Activated naive CD4-positive, alpha-beta T cell treated with anti-CD3 and anti-CD28 coated beads for 36 hours (primary cell): ENCODE measurements at regions not wholly inside any gene's neighbourhood (a gene's known extent, or its start where the extent isn't known, plus 50 kb on each side); places are given as distances from the start of the nearest gene placed in this dataset.

Experiments
- CTCF ChIA-PET: fragments of 350-600 bp; sonication (Branson Sonifier 250); formaldehyde crosslinking; loops from one replicate; lab custom pipeline; 2021; ENCODE audit warnings: antibody characterized with exemption; lab: Charles Lee
- DNase-seq: peaks from one replicate; pipeline ENCODE4 v3.0.0-alpha.2; 2020
- H3K27ac Mint-ChIP-seq: one replicate; pipeline ENCODE4 v1.8.0; 2021; ENCODE audit warnings: mild to moderate bottlenecking, mixed read lengths
- H3K27me3 Mint-ChIP-seq: one replicate; pipeline ENCODE4 v1.8.0; 2021; ENCODE audit warnings: low read depth, mixed read lengths
- H3K36me3 Mint-ChIP-seq: one replicate; pipeline ENCODE4 v1.8.0; 2021; ENCODE audit warnings: low read depth, mixed read lengths
- H3K4me1 Mint-ChIP-seq: one replicate; pipeline ENCODE4 v1.8.0; 2021; ENCODE audit warnings: low read depth, mixed read lengths
- H3K4me3 Mint-ChIP-seq: one replicate; pipeline ENCODE4 v1.8.0; 2021; ENCODE audit warnings: mild to moderate bottlenecking, moderate library complexity, mixed read lengths
- H3K9me3 Mint-ChIP-seq: one replicate; pipeline ENCODE4 v1.8.0; 2021; ENCODE audit warnings: mixed read lengths
- intact Hi-C: fragments of 100-400 bp; cut with micrococcal nuclease; formaldehyde crosslinking; loops from one replicate; pipeline ENCODE4 v1.15.1; 2023

GRCh38 chr9:1794547-1795270 lies 220.4 kb upstream of the SMARCA2 start:
- Mint-ChIP-seq H3K4me3 (no peak overlapping the region), H3K36me3 (no peaks in the 10 kb centered on the region), H3K27ac (no peak overlapping the region), H3K4me1 (no peaks in the 10 kb centered on the region), H3K27me3 (peaks cover 7% of the 10 kb centered on the region), H3K9me3 (no peaks in the 10 kb centered on the region)
- no peak for DNase-seq
- CTCF ChIA-PET = no interaction called here
- intact Hi-C loops = no loop called here

DNA sequence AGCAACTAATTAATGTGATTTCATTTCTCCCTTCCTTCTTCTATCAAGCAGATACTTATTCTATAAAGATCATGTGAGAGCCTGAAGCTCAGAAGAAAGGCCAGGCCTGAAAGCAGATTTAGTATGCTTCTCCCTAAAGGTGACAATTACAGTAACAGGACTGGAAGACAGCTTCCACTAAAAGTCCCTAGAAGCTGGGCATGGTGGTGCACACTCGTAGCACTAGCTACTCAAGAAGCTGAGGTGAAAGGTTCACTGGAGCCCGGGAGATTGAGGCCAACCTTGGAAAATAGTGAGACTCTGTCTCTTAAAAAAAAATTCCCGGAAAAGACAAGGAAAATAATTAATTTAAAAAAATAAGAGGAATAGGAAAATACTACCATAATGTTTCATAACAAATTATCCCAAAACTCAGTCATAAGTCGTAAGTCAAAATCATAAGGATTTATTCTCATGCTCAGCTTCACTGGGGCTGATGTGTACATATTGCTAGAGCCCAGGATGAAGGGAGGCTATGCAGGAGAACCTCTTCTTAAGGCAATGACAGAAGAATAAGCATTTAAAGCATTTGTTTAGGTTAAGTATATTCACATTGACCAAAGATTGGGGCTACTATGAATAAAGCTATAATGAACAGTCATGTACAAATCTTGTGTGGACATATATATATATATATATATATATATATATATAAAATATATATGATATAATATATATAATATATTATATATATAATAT lies 210.8 kb upstream of the SMARCA2 start:
- no peak for DNase-seq
- Mint-ChIP-seq H3K27ac (no peak overlapping the region), H3K36me3 (no peaks in the 10 kb centered on the region), H3K4me3 (no peak overlapping the region), H3K27me3 (peaks cover 4% of the 10 kb centered on the region), H3K4me1 (no peaks in the 10 kb centered on the region), H3K9me3 (peaks cover 3% of the 10 kb centered on the region)
- intact Hi-C loops = no loop called here
- CTCF ChIA-PET = no interaction called here

DNA sequence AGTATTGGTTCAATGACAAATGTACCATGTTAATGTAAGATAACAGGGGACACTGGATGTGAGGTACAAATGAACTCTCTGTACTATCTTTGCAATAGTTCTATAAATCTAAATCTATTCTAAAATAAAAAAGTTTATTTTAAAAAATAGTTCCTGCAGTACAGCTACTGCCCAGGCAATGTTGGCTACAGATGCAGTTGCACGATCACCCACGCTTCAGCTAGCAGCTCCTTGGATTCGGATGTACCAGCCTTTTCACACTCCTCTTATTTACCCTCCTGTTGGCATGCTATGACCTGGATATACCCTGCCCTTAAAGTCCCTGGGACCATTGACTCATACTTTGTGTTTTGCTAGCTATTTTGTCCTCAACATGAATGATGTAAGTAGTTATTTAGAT lies 185.4 kb upstream of the SMARCA2 start:
- H3K27ac Mint-ChIP-seq = no peak overlapping the region
- DNase-seq = no peak
- no peaks in the 10 kb centered on the region for H3K9me3 Mint-ChIP-seq
- CTCF ChIA-PET = no interaction called here
- peaks cover 15% of the 10 kb centered on the region for H3K27me3 Mint-ChIP-seq
- no peak overlapping the region for H3K4me3 Mint-ChIP-seq
- no peaks in the 10 kb centered on the region for H3K4me1 Mint-ChIP-seq
- no peaks in the 10 kb centered on the region for H3K36me3 Mint-ChIP-seq
- intact Hi-C loops = loop anchor here (10.0 kb wide), 1 partner anchor 105 kb away; no protein-coding TSS in a partner anchor

DNA sequence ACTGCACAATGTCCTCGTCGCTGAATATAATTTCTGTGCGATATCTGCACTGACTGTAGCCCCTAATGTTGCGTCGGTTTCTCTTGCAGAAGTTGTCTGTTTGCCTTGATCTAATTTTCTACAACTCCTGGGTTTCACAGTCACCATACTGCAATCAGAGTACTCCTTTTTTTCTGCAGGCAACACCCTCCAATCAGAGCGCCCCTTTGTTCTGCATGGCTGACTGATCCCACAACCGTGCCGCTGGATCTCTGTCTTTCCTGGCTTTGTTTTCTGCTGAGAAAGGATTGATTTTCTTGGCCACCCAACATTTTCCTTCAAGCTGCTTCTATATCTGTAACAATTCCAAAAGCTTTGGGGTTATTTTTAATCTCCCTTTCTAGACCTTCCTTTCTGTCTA lies 182.2 kb upstream of the SMARCA2 start:
- DNase-seq = no peak
- CTCF ChIA-PET = no interaction called here
- Mint-ChIP-seq H3K36me3 (no peaks in the 10 kb centered on the region), H3K4me1 (no peaks in the 10 kb centered on the region), H3K9me3 (no peaks in the 10 kb centered on the region), H3K27me3 (peaks cover 4% of the 10 kb centered on the region), H3K4me3 (no peak overlapping the region), H3K27ac (no peak overlapping the region)
- intact Hi-C loops = loop anchor here (10.0 kb wide), 1 partner anchor 108 kb away; no protein-coding TSS in a partner anchor

DNA sequence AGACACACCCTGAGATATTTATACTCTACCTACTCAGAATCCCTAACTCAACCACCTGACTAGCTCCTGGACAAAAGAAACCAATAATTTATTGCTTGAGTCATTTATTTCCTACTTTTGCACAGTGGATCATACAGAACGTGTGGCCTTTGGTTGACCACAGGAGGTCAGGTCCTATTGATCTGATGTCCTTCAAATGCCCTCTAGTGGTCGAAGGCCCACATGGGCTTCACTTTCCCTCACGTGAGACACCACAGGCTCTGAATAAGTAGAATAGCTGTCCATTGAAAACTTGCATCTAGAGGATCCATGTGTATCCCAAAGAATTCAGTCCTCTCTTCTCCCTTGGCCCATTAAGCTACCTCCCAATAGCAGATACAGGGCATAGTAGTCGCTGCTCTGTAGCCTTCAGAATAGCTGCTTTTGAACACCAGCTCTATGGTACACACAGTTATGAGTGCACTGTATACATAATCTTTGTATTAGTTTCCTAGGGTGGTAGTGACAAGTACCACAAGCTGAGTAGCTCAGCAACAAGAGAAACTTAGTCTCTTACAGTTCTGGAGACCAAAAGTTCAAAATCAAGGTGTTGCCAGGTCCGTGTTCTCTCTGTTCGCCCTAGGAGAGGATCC lies 177.6 kb upstream of the SMARCA2 start:
- peak; percentile 37 for DNase-seq
- H3K27me3 Mint-ChIP-seq = peaks cover 6% of the 10 kb centered on the region
- H3K36me3 Mint-ChIP-seq = no peaks in the 10 kb centered on the region
- CTCF ChIA-PET = interaction anchor here (0.6 to 3.0 kb wide), 13 partner anchors 9 to 254 kb away, joined by 3 to 13 read pairs (median 4); no protein-coding TSS in a partner anchor
- H3K4me1 Mint-ChIP-seq = no peaks in the 10 kb centered on the region
- H3K4me3 Mint-ChIP-seq = no peak overlapping the region
- intact Hi-C loops = loop anchor here (10.0 kb wide), 1 partner anchor 113 kb away; no protein-coding TSS in a partner anchor
- no peaks in the 10 kb centered on the region for H3K9me3 Mint-ChIP-seq
- H3K27ac Mint-ChIP-seq = no peak overlapping the region

DNA sequence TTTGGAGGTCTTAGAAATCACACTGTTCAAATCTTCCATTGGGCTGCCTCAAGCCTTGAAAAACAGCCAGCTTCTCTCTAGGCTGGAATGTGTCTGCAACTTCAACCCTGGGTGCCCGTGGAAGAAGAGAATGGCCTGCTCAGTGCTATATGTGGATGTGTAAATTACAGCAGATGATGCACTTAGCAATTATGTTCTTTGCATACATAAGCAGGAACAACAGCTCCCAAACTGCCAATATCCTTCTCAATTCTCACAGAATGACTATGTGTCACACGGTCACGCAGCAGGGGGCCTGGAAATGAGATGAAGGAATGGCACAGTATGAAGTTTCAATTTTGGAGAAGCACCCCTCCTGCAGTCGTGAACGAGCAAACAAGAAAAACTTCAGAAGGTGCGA lies 175.2 kb upstream of the SMARCA2 start:
- no peak overlapping the region for H3K27ac Mint-ChIP-seq
- no peak for DNase-seq
- peaks cover 4% of the 10 kb centered on the region for H3K27me3 Mint-ChIP-seq
- no peaks in the 10 kb centered on the region for H3K36me3 Mint-ChIP-seq
- no peaks in the 10 kb centered on the region for H3K4me1 Mint-ChIP-seq
- CTCF ChIA-PET = interaction anchor here (1.3 to 1.4 kb wide), 2 partner anchors 10 to 102 kb away, joined by 3 to 4 read pairs; no protein-coding TSS in a partner anchor
- intact Hi-C loops = loop anchor here (10.0 kb wide), 1 partner anchor 115 kb away; no protein-coding TSS in a partner anchor
- no peak overlapping the region for H3K4me3 Mint-ChIP-seq
- H3K9me3 Mint-ChIP-seq = no peaks in the 10 kb centered on the region

GRCh38 chr9:1845425-1845824 lies 169.7 kb upstream of the SMARCA2 start:
- Mint-ChIP-seq H3K27ac (no peak overlapping the region), H3K9me3 (no peaks in the 10 kb centered on the region), H3K4me1 (no peaks in the 10 kb centered on the region), H3K27me3 (peaks cover 1% of the 10 kb centered on the region), H3K4me3 (no peak overlapping the region), H3K36me3 (no peaks in the 10 kb centered on the region)
- intact Hi-C loops = no loop called here
- CTCF ChIA-PET = interaction anchor here (1.3 kb wide), 1 partner anchor 8 kb away, joined by 4 read pairs; no protein-coding TSS in a partner anchor
- DNase-seq = no peak

GRCh38 chr9:1855726-1856125 lies 159.4 kb upstream of the SMARCA2 start:
- CTCF ChIA-PET = no interaction called here
- no peak overlapping the region for H3K27ac Mint-ChIP-seq
- peaks cover 26% of the 10 kb centered on the region for H3K27me3 Mint-ChIP-seq

DNA sequence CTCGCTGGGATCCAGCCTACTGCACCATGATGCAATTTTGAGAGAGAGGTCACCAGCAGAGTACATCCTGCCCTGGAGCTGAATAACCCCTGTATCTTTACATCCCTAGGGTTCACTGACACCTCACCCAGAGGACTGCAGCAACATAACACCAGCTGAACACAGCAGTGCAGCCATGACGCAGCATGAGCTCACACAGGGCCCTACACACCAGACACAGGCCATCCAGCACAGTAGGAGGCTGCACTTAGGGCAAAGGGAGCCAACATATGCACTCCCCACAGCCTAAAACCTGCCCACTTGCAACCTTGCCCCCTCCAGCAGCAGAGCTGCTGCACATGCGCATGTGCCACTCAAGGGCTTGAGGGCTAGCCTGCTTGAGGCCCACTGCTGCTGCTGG lies 157.3 kb upstream of the SMARCA2 start:
- H3K4me3 Mint-ChIP-seq = no peak overlapping the region
- H3K27me3 Mint-ChIP-seq = peaks cover 34% of the 10 kb centered on the region
- intact Hi-C loops = no loop called here
- H3K9me3 Mint-ChIP-seq = peaks cover under 1% of the 10 kb centered on the region
- H3K36me3 Mint-ChIP-seq = peaks cover 3% of the 10 kb centered on the region
- H3K4me1 Mint-ChIP-seq = peaks cover 6% of the 10 kb centered on the region
- CTCF ChIA-PET = interaction anchor here (0.6 kb wide), 1 partner anchor 9 kb away, joined by 6 read pairs; no protein-coding TSS in a partner anchor
- no peak for DNase-seq
- no peak overlapping the region for H3K27ac Mint-ChIP-seq

More at GRCh38 chr9:1855726-1856125, 159.4 kb upstream of the SMARCA2 start:
- Mint-ChIP-seq H3K36me3 (no peaks in the 10 kb centered on the region), H3K4me1 (no peaks in the 10 kb centered on the region), H3K4me3 (no peak overlapping the region), H3K9me3 (peaks cover 8% of the 10 kb centered on the region)
- intact Hi-C loops = no loop called here
- DNase-seq = no peak

DNA sequence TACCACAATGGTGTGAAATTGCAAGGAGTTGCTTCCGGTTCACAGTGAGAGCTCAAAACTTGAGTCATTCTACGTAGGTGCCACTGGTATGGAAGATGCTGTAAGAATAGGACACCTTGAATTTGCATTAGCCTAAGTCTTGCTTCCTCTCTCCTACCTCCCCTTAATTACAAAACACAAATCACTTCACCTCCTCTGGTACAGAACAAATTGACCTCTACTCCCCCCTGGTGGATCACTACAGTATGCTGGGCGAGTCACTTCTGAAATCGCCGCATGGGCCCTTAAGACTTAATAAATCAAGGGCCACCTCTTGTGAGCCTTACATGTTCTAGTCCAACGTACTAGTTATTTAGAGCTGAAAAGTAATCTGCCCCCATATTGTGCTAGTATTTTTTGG lies 145.3 kb upstream of the SMARCA2 start:
- peak; percentile 58 for DNase-seq
- CTCF ChIA-PET = interaction anchor here (0.7 to 4.0 kb wide), 13 partner anchors 9 to 142 kb away, joined by 3 to 16 read pairs (median 4); no protein-coding TSS in a partner anchor
- Mint-ChIP-seq H3K9me3 (no peaks in the 10 kb centered on the region), H3K36me3 (no peaks in the 10 kb centered on the region), H3K4me1 (peaks cover 9% of the 10 kb centered on the region), H3K27me3 (peaks cover 27% of the 10 kb centered on the region), H3K27ac (no peak overlapping the region), H3K4me3 (no peak overlapping the region)
- intact Hi-C loops = loop anchor here (1.0 kb wide), 2 partner anchors 143 to 161 kb away; no protein-coding TSS in a partner anchor

GRCh38 chr9:1870915-1871314 lies 144.2 kb upstream of the SMARCA2 start:
- CTCF ChIA-PET = interaction anchor here (1.2 to 4.0 kb wide), 4 partner anchors 33 to 143 kb away, joined by 3 to 16 read pairs (median 10); no protein-coding TSS in a partner anchor
- Mint-ChIP-seq H3K4me3 (no peak overlapping the region), H3K9me3 (no peaks in the 10 kb centered on the region)

More at GRCh38 chr9:1870915-1871314, 144.2 kb upstream of the SMARCA2 start:
- H3K36me3 Mint-ChIP-seq = no peaks in the 10 kb centered on the region
- peaks cover 20% of the 10 kb centered on the region for H3K4me1 Mint-ChIP-seq
- intact Hi-C loops = loop anchor here (1.0 kb wide), 2 partner anchors 144 to 162 kb away; no protein-coding TSS in a partner anchor
- peaks cover 27% of the 10 kb centered on the region for H3K27me3 Mint-ChIP-seq
- no peak overlapping the region for H3K27ac Mint-ChIP-seq
- no peak for DNase-seq
